HG02943 (cell line): ENCODE measurements at regions not wholly inside any gene's neighbourhood (a gene's known extent, or its start where the extent isn't known, plus 50 kb on each side); places are given as distances from the start of the nearest gene placed in this dataset.

Experiments used
- ATAC-seq: cut with Tn5 transposase; IDR thresholded peaks from one replicate; pipeline ENCODE4 v1.9.1; 2021; ENCODE audit warnings: mild to moderate bottlenecking, low read depth, moderate library complexity; ENCODE audit not compliant: unreplicated experiment

DNA sequence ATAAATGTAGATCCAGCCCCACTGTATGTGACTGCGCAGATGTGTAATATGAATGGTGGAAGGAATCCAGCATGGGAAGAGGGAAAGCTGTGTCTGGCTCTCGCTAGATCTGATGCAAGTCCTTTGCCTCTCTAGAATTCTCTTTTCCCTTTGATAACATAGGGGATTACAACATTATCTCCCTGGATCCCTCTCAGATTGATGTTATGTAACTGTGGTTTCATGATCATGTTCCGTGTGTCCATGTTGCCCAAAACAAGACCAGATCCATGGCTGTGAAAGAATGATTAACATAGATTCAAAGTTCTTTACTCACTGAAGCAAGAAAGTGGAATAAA lies 184.0 kb upstream of the UBL3 start:
- ATAC-seq: no peak

DNA sequence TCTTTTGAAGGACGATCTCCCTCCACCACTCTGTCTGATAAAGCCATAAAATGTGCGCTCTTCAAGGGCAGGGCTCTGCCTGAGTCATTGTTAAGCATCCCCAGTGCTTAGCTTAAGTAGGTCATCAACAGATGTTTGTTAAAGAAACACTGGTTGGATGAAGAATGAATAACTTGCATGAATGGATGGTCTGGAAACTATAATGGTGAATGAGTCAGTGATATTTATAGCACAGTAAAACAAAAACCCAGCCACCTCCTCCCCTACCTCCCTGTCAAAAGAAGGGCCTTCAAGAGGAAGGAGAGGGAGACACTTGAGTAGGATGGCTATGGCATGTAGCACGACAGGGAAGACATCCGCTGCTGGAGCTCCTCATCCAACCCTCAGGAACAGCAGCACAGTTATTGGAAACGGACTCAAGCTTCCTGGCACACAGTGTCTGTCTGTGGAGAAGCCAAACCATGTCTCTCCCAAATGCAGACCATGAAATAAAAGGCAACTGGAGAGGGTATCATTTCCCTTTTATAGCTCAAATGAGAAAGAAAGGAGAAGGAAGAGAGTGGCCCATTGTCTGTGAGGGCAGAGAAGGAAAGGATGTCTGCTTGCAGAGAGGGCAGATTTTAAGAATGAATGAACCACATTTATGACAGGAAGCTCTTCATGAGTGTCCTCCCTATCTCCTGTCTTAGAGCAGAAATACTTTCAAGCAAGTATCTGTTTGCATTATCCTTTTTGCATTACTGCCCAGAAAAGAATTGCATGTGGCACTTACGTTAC lies 183.5 kb upstream of the UBL3 start:
- no peak for ATAC-seq

GRCh38 chr13:30032263-30032662 lies 181.8 kb upstream of the UBL3 start:
- no peak for ATAC-seq

- no peak for ATAC-seq
These were observed 181.1 kb upstream of the UBL3 start for GRCh38 chr13:30031488-30031887.

GRCh38 chr13:30030141-30030750 lies 179.8 kb upstream of the UBL3 start:
- no peak for ATAC-seq

DNA sequence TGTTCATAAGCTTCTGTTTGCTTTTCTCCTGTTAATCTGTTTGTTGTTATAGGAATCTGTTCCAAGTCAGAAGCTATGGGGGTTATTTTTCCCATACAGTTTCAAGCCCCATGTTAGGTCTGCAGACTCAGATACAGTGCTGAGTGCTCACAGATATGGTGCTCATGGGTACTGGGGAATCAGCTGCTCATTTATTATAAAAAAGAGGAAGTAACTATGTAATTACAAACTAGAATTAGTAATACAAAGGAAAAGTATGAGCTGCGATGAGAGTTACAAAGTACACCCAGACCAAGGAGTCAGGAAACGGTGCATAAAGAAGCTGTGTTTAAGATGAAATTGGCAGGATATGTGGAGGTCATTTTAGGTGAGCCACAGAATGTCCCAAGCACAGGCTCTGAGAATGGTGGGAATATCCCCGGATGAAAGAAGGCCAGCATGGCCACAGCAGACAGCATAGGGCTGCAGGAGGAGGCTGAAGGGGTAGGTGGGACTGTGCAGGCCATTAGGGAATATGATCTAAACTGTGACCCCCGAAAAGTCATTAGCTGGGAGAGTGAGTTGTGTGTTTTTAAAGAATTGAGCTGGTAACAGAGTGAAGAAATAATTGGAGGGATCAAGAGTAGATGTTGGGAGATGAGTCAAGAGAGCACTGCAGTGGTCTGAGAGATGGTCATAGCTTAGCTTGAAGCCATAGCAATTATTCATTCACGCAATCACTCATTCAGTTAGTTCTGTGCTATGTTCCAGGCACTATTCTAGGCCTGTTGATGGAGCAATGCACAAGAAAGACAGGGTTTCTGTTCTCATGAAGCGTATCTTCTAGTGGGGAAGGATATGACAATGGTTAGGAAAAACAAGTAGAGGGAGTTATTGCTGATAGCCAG lies 177.4 kb upstream of the UBL3 start:
- no peak for ATAC-seq

- ATAC-seq: no peak
These were observed 176.5 kb upstream of the UBL3 start for GRCh38 chr13:30026909-30027308.

GRCh38 chr13:30026093-30026492 lies 175.7 kb upstream of the UBL3 start:
- no peak for ATAC-seq

- no peak for ATAC-seq
These were observed 174.9 kb upstream of the UBL3 start for GRCh38 chr13:30025351-30025750.

DNA sequence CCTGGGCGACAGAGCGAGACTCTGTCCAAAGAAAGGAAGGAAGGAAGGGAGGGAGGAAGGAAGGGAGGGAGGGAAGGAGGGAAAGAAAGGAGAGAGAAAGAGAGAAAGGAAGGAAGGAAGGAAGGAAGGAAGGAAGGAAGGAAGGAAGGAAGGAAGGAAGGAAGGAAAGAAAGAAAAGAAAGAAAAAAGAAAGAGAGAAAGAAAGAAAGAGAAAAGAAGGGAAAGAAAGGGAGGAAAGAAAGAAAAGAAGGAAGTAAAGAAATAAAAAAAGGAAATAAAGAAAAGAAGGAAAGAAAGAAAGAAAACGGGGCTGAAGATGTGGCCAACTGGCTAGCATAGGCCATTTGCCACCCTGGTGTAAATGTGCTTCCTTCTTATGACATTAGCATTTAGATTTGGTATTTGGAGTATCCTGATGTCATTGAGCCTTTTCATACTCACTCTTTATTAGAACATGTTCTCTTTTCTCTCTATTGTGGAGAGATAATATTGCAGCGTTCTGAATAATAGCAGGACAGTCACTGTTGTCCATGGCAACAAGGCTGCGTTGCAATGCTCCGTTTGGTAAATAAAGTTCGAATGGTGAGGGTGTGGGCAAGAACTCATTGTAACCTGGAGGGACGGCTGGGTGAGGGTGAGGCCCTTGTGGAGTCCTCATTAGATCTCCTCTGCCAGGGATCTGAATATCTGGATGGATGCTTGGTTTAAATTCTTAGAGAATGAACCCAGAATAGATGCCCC lies 173.9 kb upstream of the UBL3 start:
- no peak for ATAC-seq

- ATAC-seq: no peak
These were observed 172.9 kb upstream of the UBL3 start for GRCh38 chr13:30023196-30023895.

- ATAC-seq: no peak
These were observed 172.4 kb upstream of the UBL3 start for GRCh38 chr13:30022796-30023195.

DNA sequence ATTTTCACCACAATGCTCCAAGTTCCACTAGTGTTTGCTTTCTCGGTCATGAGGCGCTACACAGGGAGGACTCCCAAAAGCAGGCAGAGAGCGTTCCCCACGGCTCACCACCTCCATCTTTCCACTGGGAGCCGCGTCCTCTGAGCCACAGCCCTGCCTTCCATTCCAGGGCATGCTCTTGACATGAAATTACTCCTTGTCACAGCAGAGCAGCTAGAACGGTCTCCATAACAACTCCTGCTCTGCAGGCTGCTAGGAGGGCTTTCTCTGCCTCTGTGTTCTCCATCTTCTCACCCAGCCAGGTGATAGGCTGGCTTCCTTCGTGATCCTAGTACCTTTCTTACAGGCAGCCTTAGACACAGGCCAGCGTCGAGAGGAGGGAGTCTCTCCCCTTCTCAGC lies 171.8 kb upstream of the UBL3 start:
- ATAC-seq: no peak

DNA sequence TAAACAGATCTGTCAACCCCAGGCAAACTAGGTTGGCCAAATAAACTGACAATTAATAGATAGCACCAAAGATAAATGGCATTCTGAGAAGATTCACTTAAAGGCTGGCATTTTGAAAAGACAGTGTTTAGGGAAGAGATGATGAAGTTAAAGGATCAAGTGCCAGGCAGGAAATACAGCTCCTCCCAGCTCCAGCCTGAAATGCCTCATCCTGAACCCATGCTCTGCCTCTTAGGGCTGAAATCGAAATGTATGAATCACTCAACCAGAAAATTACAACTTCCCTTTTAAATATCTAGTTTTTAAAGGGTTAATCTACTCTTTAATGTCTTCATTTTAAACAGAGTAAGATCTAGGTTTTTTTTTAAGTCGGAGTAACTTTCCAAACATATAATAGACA lies 171.2 kb upstream of the UBL3 start:
- ATAC-seq: no peak

DNA sequence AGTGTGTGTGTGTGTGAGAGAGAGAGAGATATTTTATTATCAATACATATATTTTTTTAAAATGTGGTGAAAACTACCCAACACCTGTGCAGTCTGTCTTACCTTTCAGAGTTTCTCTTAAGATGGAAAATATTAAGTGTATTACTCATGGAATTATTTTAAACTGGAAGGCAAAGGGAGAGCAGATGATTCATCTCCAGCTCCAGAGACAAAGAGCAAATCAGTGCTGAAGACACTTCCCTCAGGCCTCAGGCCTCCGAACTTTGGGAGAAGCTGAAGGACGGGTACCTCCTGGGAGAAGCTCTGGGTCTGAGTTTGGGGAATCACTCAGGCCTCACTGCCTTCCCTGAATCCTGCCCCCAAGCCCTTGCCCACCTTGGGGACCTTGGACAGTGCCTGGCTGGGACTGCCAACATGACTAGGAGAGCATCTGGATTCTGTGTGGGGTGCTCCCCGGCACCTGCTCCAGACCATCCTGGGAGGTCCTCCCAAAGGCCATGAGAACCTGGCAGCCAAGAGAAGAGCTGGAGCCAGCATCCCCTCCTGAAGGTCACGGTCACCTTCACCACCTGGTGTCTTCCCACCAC lies 170.4 kb upstream of the UBL3 start:
- ATAC-seq: no peak

GRCh38 chr13:30019648-30020626 lies 169.5 kb upstream of the UBL3 start:
- no peak for ATAC-seq

GRCh38 chr13:30017880-30018279 lies 167.5 kb upstream of the UBL3 start:
- no peak for ATAC-seq

DNA sequence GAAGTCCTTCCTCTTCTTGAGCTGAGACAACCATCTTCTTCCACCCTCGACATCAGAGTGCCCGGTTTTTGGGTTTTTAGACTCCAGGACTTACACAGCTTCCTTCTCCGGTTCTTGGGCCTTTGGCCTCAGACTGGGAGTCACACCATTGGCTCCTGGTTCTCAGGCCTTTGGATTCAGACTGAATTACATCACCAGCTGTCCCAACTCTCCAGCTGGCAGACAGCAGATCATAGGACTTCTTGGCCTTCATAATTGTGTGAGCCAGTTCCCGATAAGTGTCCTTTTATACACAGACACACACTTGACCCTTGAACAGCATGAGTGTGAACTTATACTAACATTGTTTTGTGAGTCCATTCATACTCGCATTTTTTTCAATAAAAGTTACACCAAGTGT lies 166.0 kb upstream of the UBL3 start:
- ATAC-seq: no peak

DNA sequence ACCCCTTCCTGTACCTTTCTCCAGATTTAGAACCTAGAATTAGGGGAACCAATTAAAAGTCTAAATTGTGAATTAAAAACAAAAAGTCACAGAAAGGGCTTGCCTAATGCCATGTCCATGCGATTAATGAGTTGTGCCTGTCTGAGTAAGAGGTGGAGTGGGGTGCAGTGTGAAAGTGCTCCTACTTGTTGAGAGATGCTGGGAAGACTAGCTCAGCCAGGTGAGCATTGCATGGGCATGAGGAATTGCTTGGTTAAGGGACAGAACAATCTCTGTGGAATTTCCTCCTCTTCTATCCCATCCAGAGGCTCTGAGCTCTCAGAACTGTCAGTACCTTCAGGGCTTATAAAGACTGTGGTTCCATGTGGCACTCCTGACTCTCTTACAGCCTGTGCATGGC lies 159.0 kb upstream of the UBL3 start:
- ATAC-seq: no peak
